Right forelimb (tissue), 1 donor: ENCODE measurements at regions not wholly inside any gene's neighbourhood (a gene's known extent, or its start where the extent isn't known, plus 50 kb on each side); places are given as distances from the start of the nearest gene placed in this dataset.

ENCODE experiments used
- DNase-seq: peaks from one replicate; pipeline ENCODE4 v3.0.0-alpha.2; 2018

DNA sequence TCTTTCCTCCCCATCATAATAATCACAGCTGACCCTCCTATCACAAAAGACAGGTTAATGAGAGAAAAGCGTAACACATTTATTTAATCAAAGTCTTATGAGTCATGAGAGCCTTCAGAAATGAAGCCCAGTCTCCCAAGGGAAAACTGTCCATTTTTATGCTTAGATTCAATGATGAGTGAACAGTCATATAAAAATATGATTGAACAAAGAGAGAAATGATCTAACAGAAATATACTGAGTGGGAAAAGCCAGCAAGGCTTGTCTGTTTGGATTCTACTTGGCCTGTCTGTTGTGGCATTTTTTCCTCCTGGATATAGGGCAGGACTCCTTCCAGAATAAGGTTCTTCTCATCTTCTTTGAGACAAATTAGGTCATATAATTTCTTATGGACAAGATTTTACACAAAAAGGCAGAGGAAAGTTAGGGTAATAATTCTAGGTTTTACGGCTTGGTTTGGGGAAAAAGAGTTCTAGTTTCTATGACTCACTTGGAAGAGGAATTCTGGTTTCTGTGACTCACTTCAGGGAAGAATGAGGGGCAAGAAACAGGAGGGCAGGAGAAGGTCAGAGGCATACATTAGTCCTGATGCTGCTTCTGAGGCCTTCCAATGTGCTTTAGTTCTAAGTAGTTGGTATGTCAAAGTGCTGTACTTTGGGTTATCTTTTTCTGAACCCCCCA, 534.2 kb downstream of the ZIC1 start:
- no peak for DNase-seq

DNA sequence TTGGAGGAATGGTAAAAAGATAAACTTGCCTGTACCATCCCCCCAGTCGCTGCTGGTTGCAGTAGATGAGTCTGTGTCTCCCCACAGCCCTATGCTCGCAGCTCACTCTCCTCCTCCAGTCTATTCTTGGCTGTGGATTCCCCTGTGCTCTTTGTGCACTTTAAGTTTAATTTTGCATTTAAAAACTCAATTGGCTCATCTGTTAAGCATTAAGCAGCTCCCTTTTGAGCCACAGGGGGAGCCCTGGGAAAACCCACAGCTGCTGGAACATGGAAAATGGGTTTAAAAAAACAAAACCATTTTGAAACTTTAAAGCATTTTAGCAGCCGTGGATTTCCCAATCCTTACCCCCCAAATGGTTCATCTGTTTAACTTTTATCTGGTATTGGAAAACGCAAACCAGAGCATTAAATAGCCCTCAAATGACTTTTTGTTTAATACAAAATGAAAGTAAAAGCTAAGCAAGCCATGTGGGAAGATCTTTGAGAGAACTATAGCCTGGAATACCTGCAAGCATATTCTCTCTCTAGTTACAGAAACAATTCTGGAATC, 536.9 kb downstream of the ZIC1 start:
- DNase-seq, result peak; percentile 67

DNA sequence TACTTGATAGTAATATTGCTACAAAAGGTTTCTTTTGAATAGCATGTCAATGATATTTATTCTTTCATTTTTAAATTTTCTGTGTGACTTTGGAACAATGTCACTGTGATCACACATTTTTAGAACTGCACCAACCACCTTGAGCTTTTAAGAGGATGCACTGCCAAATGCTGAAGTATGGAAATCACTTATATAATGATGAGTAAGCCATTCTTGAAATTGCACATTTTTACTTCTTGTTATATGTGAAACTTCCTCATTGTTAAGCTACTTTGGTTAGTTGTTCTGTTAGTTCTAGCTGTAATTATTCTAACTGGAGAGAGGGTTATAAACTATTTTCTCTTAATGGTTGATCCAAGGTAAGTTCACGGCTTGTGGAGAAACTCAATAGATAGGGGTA, 547.5 kb downstream of the ZIC1 start:
- DNase-seq, result no peak

DNA sequence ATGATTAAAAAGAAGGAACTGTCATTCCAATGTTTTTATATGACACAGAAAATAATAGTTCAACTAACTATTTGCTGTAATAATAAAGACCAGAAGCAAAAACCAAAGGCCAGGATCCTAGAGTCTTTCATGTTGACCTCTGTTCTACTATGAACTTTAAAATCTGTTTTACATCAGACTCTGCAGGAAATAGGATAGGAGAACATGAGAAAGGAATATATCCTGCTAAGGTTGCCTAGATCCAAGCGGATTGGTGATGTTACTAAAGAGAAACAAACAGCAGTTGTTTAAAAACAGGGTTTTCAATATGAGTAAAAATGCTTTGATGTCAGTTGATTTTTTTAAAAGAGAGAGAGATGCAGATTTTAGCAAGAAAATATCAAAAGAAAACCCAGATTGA, 549.6 kb downstream of the ZIC1 start:
- no peak for DNase-seq

DNA sequence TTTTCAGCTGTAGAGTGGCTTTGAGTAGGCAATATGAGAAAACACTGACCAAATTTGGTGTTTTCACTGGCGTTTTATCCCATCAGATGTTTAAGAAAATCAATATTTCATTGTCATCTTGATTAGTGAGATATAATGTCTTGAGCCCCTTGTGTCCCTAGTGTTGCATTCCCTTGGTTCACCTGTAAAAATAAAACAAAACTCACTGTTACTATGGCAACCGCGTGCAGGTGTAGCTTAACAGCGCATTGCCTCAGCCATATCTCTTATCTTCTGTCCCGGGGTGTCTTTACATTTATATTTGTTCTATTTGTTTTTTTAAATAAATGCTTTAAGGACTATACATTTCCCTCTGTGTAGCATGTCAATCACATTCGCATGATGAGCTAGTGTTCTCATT, 551.6 kb downstream of the ZIC1 start:
- DNase-seq, result no peak

DNA sequence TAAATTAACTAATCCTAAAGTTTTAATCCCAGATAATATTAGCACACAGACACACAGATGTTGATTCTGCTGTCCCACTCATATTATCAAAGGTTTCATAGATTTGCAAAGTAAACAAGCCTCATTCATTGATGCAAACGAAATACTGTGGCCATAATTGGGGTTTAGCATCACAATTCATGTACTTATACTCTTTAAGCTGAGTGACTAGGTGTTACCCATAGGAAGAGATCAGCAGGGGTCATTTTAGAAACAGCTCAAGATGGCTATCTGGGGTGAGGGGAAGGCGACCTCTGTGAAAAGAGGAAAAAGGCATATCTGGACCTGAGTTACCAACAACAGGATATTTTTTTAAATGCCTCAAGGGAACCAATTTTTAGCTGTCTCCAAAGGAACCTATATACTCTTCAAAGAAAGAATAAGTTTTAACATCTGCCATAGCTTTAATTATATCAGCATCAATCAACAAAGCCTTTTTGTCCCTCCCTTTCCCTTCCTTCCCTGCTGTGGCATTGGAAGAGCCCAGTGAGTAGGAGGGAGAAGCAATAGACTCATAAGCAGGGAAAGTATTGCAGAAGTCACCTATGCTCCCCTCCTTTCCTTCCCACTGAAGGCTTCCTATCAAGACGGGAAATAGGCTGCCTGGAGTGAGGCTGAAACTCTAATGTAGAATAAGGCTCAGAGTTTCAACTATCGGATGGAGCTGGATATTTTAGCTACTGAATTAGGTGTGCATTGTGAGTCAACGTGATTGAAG, 553.4 kb downstream of the ZIC1 start:
- no peak for DNase-seq

DNA sequence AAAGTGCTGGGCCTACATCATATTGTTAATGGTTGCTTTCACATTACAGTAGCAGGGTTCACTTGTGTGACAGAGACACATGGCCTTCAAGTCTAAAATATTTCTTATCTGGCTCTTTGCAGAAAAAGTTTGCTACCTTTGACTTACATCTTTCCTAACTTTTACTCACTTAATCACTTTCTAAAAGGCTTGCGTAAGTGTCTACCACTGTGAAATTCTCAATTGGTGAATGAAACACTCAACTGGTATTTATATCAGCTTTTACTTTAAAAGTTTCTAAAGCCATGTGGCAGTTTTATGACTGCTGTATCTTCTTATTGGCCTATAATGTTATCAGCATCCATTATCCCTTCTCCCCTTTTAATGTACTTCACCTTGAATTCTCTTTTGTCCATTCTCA, 554.5 kb downstream of the ZIC1 start:
- DNase-seq, result no peak

DNA sequence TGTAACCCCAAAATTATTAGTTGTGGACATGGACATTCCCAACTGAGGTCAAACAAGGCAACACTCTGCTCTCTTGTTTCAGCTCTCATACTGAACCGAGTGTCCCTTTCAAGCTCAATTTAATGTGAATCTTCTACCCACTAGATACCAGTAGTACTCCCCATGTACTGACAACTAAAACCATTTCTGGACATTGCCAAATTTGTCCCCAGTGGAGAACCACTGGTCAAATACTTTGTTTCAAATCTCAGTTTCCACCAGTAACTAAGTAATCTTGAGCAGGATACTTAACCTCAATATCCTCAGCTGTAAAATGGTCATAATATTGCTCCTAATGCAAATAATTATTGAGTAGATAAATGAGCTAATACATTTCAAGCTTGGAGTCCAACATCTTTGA, 566.0 kb downstream of the ZIC1 start:
- DNase-seq, result no peak

DNA sequence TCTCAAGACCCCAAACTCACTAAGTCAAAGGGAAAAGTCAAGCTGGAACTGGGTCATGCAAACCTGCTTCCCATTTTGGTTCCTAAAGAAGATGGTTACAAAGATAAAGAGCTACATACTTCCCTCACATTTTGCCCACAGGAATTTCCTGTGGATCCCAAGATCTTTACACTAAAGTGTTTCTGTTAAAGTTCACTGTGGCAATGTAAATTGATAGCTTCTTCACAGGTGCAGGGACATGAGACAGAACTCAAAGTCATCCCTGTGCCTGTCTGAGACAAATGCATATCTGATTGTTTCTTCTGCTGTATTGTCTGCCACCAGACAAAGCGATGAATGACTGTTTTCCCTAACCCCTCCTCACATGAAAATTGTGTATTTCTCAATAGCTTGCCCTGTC, 567.8 kb downstream of the ZIC1 start:
- no peak for DNase-seq

DNA sequence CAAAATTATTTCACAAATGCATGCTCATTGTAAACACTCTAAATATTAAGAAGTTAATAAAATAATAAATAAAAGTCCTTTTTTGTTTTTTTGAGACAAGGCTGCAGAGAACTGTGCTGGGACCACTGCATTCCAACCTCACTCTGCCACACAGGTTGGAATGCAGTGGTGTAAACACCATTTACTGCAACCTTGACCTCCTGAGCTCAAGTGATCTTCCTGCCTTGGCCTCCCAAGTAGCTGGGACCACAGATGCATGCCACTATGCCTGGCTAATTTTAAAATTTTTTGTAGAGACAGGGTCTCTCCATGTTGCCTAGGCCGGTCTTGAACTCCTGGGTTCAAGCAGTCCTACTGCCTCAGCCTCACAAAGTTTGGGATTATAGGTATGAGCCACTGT, 578.4 kb downstream of the ZIC1 start:
- no peak for DNase-seq

DNA sequence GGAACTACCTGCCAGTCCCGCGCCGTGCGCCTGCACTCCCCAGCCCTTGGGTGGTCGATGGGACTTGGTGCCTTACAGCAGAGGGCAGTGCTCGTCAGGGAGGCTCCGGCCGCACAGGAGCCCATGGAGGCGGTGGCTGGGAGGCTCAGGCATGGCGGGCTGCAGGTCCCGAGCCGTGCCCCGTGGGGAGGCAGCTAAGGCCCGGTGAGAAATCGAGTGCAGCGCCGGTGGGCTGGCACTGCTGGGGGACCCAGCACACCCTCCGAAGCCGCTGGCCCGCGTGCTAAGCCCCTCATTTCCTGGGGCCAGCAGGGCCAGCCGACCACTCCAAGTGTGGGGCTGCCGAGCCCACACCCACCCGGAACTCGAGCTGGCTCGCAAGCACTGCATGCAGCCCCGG, 580.2 kb downstream of the ZIC1 start:
- DNase-seq, result no peak

DNA sequence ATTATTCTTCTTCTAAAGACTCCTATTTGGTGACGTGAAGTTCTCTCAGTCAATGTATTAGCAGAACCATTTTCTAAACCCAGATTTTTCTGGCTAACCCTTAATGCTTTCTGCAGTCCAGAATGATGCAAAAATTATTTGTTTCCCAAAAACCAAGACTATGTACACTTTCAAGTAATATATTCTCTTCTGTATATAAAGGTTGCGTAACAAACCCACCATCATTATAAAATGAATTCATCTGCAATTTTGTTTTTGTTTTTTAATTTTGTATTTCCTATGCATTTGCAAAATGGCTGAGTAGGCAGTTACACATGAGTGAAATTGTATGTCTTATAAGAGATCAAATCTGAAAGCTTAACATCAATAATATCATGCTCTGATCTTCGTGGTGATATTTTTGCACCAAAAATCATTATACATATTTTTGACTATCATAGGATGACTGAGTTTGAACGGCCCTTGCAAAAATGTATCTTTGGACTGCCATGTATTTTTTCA, 593.6 kb downstream of the ZIC1 start:
- no peak for DNase-seq

DNA sequence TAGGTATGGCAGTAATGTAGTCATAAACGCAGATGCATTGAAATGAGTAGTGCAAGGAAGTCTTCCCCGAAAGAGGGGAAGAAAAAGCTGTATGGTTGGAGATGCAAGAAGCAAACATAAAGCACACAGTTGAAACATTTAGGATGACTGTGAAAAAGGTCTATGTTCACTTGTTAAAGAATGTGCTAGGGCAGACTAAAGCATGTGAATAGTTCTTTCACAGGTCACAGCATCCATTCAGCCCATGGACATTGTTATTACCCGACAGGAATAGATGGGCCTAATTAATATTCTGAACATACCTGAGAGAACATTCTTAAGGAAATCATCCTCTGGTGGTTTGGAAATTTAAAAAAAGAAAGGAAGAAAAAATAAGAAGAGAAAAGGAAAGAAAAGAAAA, 595.2 kb downstream of the ZIC1 start:
- no peak for DNase-seq

DNA sequence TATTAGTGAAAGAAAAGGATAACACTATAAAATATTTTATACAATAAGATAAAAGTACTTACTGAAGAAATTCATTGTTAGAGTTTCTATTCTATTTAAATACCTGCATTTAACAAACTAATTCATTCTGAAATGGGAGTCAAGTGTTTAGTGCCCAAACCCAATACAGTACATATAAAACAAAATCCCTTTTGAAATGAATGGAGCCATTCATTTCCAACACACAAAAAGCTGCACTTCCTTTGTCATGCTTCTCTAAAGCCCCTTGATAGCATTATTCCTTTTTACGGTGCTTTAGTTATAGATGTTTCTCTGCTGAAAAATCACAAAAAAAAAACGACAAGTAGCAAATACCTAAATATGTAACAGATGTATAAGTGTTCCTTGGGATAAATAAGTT, 596.3 kb downstream of the ZIC1 start:
- no peak for DNase-seq

DNA sequence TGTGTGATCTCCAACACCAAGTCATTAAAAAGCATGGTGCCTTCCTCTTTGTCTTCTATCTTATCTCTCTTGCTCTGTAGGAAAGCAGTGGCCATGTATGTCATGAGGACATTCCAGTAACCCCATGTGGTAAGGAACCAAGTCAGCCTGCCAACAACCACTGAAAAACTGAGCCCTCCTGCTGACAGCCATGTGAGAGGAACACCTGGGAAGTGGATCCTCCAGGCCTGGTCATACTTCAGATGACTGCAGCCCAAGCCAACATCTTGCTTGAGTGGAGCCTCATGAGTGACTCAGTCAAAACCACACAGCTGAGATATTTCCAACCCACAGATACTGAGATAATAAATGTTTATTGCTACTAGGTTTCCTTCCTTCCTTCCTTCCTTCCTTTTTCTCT, 597.3 kb downstream of the ZIC1 start:
- DNase-seq, result no peak

DNA sequence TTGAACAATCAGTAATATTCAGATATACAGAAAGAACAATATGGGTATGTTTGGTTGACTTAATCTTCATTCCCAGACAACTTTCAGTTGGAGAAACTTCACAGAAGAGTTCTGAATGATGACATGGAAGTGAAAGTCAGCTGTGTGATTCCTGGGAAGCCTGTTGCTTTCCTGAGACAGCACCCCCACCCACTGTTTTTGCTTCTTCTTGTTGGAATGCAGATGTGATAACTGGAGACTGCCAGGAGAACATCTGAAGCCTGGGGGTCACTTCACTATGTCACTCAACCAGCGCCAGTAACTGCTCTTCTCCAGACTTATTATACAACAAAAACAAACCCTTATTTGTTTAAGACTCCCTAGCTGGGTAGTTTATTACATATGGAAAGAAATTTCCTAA, 599.4 kb downstream of the ZIC1 start:
- DNase-seq, result no peak

DNA sequence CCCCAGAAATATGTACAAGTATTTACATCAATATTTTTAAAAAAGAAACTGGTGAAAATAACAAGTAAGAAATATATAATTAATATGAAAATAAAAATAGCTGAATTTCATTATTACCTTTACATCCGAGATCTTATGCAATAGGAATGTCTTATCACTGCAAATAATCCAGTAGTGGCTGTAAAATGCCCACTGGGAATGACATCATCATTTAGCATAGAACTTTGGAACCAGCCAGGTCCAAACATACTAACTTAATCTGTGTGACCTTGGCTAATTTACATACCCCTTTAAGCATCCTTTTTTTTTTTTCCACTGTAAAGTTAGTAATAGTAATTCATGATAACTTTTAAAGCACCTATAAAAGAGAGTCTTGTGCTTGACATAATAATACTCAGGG, 611.7 kb downstream of the ZIC1 start:
- DNase-seq, result no peak

DNA sequence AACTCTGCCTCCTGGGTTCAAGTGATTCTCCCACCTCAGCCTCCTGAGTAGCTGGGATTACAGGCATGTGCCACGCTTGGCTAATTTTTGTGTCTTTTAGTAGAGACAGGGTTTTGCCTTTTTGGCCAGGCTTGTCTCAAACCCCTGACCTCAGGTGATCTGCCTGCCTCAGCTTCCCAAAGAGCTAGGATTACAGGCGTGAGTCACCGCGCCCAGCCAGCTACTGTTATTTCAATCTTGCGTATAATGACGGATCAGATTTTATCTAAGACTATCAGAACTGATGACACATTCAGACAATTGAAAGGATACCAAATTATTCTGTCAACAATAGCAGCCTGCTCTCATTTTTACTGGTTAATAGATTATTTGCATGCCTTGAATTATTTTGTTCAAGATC, 612.2 kb downstream of the ZIC1 start:
- DNase-seq, result no peak

DNA sequence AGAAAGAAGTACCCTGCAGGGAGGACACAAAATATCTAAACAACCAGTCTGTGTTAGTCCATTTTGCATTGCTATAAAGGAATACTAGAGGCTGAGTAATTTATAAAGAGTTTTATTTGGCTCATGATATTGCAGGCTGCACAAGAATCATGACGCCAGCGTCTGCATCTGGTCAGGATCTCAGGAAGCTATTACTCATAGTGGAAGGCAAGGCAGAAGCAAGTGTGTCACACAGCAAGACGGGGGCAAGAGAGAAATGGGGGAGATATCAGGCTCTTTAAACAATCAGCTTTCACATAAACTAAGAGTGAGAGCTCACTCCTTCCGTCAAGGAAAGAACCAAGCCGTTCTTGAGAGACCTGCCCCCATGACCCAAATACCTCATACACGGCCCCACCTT, 614.8 kb downstream of the ZIC1 start:
- no peak for DNase-seq

DNA sequence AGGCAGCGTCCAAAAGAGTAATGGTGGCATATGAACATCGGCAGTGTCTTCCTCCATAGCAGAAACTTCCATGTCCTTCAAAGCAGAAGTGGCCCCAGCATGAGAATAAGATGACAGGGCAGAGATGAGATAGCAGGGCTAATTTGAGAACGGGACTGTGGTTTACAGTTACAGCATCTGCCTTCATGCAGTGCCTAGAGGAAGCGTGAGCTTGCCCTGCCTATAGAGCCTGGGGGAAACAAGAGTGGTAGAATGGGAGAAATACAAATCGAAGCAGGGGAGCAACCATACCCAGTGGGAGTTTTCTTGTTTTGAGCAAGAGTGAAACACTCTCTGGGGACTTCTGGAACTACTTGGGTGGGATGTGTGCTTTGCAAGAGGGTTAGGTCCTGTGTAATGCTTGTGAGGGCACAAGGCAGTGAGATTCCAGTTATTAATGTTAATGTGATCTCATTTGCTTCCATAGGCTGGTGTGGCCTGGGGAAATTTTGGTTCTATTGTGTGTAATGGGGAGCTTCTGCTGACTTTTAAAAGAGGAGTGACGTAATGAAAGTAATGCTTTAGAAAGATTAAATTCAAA, 616.9 kb downstream of the ZIC1 start:
- no peak for DNase-seq

DNA sequence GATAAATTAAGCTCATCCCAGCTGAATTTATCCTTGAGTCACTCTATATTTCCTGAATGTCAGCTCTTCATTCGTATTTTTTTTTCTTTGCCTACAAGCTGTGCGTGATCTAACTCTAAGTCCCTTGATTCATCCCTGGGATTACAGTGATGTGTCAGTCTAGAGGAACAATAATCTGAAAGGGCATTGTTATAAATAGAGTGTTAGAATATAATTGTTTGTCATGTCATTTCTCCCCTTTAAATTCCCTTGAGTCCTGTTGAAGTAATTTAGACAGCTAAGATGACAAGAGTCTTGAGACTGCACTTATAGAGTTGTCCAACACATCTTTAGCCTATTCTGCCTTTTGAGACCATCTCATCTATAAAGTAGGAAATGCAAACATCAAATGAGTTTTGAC, 621.8 kb downstream of the ZIC1 start:
- no peak for DNase-seq

DNA sequence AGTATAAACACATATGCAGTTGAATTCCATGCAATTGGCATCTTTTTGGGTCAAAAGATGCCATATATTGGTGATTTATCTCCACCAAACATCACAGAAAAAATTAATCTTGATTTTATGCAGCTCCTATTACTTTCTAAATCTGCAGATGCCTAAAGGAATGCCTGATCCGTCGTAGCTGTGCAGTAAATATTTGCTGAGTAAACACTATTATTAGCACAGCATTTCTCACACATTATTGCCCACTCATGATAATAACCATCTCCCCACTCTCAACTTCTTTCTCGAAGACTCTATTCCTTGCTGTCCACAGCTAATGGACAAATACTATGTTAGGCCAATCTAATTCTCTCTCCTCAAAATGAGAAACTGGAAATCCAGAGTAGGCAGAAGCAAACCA, 625.2 kb downstream of the ZIC1 start:
- no peak for DNase-seq

DNA sequence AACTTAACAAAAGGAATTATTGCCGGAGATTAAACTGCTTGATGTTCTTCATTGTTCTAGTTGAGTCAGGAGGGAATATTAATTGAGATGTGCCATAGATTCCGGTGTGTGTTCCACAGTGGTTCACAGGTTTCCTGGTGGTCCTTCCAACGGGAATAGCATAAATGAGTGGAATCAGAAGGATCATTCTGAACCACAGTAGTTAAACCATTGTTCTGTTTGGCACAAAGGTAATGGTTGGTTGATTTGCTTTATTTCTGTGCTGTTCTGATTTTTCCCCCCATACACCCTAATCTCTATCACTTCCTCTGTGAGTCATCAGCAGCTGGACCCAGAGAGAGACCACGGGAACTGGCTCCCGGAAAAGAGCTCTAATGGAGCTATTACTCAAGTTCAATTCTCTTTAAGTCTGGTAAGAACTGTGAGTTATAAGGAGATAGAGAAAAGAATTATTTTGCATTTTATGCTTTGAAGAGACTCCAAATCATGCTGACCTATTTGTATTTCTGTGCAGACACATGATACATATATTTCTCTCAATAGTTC, 627.2 kb downstream of the ZIC1 start:
- DNase-seq, result no peak
